Vagina (tissue), 2 donors: ENCODE measurements at regions not wholly inside any gene's neighbourhood (a gene's known extent, or its start where the extent isn't known, plus 50 kb on each side); places are given as distances from the start of the nearest gene placed in this dataset.

Experiments
- CTCF ChIP-seq, 3 experiments: fragments of 450-650 bp in 2 of 3; fragments of 200-600 bp in 1 of 3; sonication (generic) in 1 of 3; IDR thresholded peaks; one replicate each; pipeline ENCODE4 v1.5.1; 2017 to 2019; ENCODE audit warnings: antibody characterized with exemption in 3 of 3, mild to moderate bottlenecking in 2 of 3, moderate library complexity in 2 of 3
- POLR2A ChIP-seq, 2 donors: fragments of 450-650 bp; IDR thresholded peaks; one replicate each; pipeline ENCODE4 v1.6.1; 2017; ENCODE audit warnings: antibody characterized with exemption in 2 of 2, mild to moderate bottlenecking in 2 of 2, moderate library complexity in 2 of 2

DNA sequence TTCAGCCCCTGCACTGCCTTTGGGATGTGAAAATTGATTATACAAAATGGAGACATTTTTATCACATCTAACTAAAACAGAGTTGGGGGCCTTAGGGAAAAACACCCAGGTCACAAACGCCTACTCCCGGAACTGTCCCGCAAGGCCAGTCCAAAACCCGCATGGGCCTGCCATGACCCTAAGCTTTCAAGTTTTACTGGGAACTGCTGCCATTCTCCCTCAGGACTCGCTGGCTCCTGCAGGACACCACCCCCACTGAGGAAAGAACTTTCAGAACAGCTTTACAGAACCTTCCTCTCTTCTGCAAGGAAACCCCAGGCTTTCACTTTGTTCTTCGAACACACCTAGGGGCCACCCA, 320.4 kb upstream of the HS6ST1 start:
- TF ChIP-seq POLR2A (IDR thresholded peaks at IDR 0.05) (no peak), CTCF (IDR thresholded peaks at IDR 0.05) (no peak)
